GM13977 (cell line): ENCODE measurements at regions not wholly inside any gene's neighbourhood (a gene's known extent, or its start where the extent isn't known, plus 50 kb on each side); places are given as distances from the start of the nearest gene placed in this dataset.

Experiments
- DNase-seq: peaks from one replicate; pipeline ENCODE4 v3.0.0; 2012; ENCODE audit warnings: low spot score
- in situ Hi-C: fragments of 300-500 bp; cut with MboI; formaldehyde crosslinking; loops from one replicate; pipeline ENCODE4 v1.12.0; 2022; ENCODE audit warnings: low sequenced_read_pairs, low pct_unique_long_range_greater_than_20kb, mixed read lengths, inconsistent platforms; ENCODE audit not compliant: unreplicated experiment
- TF ChIP-seq, protein P1 (sequence below): IDR thresholded peaks from 2 replicates; pipeline ENCODE4 v1.5.1; 2012; ENCODE audit warnings: mild to moderate bottlenecking, control low read depth; ENCODE audit not compliant: insufficient read depth; ENCODE audit errors: extremely low read depth, missing control alignments

DNA sequence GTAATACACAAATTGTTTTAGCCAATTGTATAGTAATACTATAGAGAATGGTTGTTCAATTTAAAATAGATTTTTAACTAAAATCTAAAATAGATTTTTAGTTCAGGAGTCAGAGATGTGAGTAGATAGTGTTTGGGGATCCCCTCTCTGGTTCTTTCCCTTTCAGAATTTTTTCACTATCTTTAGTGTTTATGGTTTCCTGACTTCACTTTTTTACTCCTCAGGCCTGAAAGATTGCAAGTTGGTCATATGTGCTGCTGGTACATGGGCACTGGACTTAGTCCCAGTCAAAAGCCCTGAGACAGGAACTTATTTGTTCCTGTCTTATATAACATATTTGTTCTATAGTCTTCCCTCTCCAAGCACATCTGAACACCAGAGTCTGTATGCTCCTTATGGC is 96.8 kb upstream of the ATP1B1 start:
- no peak for DNase-seq
- TF ChIP-seq, protein P1, sequence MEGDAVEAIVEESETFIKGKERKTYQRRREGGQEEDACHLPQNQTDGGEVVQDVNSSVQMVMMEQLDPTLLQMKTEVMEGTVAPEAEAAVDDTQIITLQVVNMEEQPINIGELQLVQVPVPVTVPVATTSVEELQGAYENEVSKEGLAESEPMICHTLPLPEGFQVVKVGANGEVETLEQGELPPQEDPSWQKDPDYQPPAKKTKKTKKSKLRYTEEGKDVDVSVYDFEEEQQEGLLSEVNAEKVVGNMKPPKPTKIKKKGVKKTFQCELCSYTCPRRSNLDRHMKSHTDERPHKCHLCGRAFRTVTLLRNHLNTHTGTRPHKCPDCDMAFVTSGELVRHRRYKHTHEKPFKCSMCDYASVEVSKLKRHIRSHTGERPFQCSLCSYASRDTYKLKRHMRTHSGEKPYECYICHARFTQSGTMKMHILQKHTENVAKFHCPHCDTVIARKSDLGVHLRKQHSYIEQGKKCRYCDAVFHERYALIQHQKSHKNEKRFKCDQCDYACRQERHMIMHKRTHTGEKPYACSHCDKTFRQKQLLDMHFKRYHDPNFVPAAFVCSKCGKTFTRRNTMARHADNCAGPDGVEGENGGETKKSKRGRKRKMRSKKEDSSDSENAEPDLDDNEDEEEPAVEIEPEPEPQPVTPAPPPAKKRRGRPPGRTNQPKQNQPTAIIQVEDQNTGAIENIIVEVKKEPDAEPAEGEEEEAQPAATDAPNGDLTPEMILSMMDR: no peak
- in situ Hi-C loops: no loop called here

DNA sequence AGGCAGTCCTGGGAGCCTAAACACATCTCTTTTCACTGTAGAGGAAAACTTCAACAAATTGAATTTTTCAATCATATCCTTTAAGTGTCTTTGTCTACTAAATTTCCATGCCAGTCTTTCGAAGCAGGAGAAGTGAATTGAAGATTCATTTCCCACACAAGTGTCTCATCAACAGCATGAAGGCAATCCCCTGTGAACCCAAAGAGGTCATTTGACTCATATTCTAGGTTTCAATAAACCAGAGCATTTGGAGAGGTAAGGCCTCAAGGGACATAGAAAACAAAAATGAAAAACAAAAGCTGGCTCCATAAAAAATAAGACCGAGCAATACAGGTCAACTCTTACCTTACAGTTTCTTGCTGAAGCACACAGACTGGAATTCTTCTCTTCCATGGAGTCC is 94.1 kb upstream of the ATP1B1 start:
- TF ChIP-seq, protein P1: no peak
- in situ Hi-C loops: no loop called here
- peak; percentile 54 for DNase-seq

DNA sequence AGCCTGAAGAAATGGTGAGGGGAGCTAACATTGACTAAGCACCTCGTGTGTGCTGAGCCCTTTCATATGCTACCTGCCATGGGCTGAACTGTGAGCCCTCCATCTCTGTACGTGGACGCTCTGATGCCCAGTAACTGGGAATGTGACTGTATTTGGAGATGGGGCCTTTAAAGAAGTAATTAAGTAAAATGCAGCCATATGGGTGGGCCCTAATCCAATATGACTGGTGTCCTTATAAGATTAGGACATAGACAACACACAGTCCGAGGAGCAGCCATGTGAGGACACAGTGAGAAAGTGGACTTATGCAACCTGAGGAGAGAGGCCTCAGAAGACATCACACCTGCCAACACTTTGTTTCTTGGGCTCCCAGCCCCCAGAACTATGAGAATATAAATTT is 92.7 kb upstream of the ATP1B1 start:
- no peak for DNase-seq
- TF ChIP-seq, protein P1: no peak
- in situ Hi-C loops: no loop called here

DNA sequence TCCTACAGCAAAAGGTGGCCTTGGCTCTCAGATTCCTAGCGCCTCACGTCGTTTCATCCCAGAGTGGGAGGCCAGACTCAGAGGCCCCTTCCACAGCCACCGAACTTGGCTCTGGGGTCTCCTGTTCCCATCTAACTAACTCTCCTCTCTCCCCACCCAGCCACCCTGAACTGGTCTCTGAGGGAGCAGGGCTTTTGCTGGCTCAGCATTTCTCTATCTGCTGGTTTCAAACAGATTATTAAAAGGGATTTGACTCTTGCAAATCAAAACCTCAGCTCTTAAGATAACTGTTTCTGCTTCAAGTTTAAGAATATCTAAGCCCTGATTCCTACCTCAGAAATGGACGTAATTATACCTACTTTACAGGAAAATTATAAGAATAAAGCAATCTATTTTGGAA is 91.0 kb upstream of the ATP1B1 start:
- DNase-seq: no peak
- TF ChIP-seq, protein P1: no peak
- in situ Hi-C loops: no loop called here

DNA sequence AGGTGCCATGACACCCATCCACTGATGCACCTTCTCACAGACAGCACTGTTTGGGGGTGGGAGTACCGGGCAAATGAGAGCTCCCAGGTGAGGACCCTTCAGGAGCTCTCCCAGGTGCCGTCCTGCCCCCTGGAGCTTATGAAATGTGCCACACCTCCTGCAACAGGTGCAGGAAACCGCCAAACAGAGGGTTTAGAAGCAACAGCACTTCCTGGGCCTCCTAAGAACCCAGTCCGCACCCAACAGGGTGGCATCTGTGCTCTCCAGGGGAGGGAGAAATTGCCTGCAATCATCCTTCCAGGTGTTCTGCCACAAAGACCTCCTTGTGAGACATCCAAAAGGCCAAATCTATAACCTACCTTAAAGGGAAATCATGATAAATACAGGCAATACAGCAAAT is 87.7 kb upstream of the ATP1B1 start:
- TF ChIP-seq, protein P1: no peak
- no peak for DNase-seq
- in situ Hi-C loops: no loop called here

DNA sequence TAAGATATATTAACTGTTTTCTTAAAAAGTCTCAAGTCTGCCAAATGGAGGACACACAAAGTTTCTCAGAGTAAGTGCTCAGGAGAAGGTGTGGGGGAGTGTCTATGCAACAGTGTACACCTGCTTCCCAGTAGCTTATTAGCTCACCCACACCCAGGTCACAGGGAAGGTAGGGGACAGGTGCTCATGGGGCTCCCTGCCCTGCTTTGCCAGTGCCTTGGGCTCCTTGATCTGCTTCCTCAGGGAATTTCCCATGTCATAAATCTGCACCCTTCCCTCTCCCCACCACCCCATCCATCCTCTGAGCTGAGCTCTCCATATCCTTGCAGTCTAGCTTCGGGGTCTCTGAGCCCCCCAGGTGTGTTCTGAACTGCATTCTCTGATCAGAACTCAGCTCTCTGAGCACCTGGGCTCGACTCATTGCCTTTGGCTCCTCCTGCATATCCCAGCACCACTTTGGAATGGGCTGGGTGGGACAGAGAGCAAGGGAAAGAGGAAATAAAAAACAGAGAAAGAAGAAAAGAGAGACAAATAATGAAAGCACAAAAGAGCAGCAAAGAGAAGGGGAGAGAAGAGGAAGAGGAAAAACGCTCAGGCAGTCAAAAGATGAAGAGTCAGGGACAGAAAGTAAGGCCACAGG is 87.0 kb upstream of the ATP1B1 start:
- in situ Hi-C loops: no loop called here
- TF ChIP-seq, protein P1: no peak
- DNase-seq: no peak

DNA sequence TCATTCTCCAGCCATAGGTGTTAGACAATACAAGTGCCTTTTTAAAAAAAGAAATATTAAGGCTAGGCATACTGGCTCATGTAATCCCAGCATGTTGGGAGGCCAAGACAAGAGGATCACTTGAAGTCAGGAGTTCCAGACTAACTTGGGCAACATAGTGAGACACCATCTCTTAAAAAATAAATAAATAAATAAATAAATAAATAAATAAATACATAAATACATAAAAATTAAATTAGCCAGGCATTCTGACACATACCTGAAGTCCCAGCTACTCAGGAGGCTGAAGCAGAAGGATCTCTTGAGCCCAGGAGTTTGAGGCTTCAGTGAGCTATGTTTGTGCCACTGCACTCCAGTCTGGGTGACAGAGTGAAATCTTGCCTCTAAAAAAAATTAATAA is 85.8 kb upstream of the ATP1B1 start:
- TF ChIP-seq, protein P1: no peak
- in situ Hi-C loops: no loop called here
- DNase-seq: no peak
